ENCODE measurements at regions not wholly inside any gene's neighbourhood (a gene's known extent, or its start where the extent isn't known, plus 50 kb on each side); places are given as distances from the start of the nearest gene placed in this dataset.
"Not testable (repeated sequence)": the region's sequence is repeated elsewhere in the genome, so short reads cannot be mapped to it uniquely, and the experiment has no call there.

DNA sequence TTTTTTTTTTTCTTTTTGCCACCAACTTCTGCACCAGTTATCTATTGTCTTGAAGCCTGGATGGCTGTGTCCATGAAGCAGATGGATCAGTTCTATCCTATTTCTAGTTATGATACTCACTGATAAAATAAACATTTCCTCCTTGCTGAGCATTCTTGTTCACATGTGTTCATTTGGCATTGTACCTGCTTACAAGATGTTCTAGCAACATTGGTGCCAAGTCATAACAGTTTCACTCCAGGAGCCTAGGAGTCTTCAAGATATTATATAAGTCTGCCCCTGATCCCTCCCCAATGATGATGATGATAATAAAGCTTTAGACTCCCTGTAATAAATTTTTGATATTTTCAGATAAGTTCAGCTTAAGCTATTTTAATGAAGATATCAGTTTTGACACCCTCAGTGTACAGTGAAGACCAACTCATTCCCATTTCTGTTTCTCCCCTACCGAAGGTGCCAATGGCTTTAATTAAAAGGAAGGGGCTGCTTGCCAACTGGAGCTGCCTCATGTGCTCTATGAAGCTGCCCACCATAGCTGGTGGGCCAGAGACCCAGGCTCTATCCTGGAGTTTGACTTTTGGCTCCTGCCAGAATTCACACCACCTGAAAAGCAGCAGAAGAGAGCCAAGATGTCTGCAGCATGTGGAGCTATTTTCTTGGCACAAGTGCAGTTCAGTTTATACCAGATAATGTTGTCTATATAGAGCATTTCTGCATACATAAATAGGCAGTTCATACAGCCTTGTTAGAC lies 265.4 kb upstream of the TET2 start:
- in situ Hi-C loops (cut with MboI; ENCODE audit: low sequenced_read_pairs) = no loop called here

DNA sequence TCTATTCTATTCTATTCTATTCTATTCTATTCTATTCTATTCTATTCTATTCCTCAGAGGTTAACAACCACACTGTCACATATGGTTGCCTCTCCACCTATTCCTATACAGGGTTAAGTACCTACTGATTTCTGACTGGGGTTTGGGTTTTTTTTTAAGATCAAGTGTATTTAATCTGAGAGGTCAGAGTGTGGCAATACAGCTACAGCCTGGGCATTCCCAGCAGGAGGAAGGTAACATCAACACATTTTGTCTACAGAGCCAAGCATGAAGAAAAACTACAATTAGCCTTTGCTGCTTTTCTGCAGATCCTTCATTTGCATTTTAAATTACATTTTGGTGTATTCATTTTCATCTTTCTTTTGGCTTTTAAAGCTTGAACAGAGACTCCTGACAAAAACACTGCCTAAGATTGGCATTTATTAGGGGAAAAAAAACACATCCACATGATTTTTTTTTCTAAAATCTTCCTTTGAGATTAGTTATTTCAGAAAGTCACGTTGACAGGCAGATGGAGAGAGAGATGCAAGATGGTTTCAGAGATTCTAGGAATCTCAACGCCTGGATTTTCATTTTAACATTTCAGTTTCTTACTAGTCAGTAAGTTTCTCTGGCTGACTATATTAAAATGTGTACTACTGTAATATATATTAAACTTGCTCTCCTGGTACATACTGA lies 255.9 kb upstream of the TET2 start:
- in situ Hi-C loops (cut with MboI; ENCODE audit: low sequenced_read_pairs) = no loop called here

DNA sequence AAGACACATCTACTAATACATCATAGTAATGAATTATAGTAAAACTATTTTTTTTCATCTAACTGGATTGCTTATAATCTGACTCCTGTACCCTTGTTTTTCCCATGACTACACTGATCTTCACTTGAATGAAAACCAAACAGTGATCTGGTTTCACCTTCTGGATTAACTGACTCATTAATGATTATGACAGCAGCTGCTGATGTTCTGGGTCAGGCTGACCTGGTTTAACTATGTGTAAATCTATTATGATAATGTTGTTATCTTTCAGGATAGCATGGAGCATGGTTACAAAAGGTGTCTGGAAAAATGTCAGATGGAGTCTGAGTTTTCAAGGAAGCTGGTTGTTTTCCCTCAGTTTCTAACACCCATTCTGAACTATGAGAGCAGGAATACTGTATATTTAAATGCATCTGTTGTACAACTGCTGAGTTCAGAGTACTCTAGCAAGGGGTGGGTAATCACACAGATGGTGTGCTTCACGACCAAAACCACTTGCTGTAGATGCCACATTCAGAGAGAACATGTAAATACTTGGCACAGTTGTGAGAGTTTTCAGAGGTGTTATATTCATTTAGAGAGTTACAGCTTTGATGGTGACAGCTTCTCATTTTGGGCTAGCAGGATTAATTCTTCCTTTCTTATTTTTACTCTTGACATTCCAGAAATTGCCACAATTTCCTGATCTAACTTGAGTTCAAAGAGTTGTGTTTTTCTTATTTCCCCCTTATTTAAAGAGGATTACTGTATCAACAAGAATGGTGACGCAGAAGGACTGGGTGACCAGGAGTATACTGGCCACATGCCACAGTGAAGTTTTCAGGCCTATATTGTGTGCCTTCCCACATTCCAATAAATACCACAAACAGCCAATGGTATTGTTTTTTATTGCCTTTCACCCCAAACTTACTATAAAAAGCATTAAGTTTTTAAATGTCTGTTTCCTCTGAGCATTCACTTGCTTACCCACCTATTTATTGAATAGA lies 249.7 kb upstream of the TET2 start:
- in situ Hi-C loops (cut with MboI; ENCODE audit: low sequenced_read_pairs) = no loop called here

GRCh38 chr4:104899863-104900262 lies 246.8 kb upstream of the TET2 start:
- in situ Hi-C loops (cut with MboI; ENCODE audit: low sequenced_read_pairs) = no loop called here

GRCh38 chr4:104901438-104901837 lies 245.2 kb upstream of the TET2 start:
- in situ Hi-C loops (cut with MboI; ENCODE audit: low sequenced_read_pairs) = no loop called here

DNA sequence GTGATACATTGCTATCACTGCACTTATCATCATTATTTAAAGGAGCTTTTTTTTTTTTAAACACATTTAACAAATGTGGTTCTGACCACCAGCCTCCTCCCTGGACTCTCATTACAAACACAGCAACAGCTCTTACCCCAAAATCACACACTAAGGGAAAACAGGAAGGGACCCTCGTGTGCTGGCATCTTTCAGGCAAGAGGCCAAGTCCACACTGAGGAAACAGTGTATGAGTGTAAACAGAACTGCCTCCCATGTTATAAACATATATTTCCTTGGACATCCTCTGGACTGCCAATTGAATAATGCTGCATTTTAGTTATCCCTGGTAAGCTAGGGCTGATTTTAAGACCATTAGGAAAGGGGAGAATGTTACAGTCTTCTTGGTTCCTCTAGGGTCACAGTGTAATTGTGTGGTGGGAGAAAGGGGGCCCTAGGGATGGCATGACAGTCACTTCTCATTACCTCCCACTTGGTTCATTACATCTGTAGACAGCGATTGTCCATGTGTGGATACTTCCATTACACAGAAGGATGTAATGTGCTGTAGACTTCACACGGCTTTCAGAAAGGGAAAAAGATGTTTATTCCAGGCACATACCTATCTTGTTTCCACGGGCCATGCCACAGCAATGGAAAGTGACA lies 244.6 kb upstream of the TET2 start:
- in situ Hi-C loops (cut with MboI; ENCODE audit: low sequenced_read_pairs) = no loop called here

- in situ Hi-C loops (cut with MboI; ENCODE audit: low sequenced_read_pairs) = no loop called here
Measured at GRCh38 chr4:104905065-104905464, 241.6 kb upstream of the TET2 start.

DNA sequence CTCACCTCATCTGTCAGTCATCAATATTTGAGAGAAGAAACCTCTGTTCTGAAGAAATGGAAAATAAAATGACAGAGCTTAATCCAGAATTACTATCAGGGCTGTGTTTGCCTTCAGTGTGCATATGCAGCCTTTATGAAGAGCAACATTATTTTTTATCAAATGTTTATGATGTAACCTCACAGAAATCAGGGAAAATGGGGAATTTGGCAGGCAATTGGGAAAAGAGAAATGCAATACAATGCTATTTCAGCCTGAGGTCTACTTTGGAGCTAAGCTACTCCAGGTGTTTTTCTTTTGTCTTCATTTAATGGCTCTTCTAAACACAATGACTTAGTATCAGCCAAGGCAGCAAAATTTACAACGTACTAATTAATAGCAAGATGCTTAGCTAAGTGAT lies 241.1 kb upstream of the TET2 start:
- in situ Hi-C loops (cut with MboI; ENCODE audit: low sequenced_read_pairs) = no loop called here

DNA sequence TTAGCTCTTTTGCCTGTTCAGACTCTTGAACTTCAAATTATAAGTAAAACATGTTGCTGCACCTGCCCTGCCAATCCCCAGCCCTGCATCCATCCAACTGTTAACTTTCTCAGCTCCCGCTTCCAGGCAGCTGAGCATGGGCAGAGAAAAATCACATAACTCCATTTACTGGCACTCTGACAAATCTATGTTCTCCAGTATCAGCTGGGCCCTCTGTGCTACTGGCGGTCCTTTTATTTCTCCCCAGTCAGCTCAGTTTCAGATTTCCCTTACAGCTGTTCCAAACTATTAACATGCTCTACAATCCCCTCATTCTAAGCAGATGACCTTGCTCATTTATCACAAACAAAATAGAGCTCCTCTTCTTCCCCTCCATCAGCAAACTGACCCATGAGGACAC lies 240.4 kb upstream of the TET2 start:
- in situ Hi-C loops (cut with MboI; ENCODE audit: low sequenced_read_pairs) = no loop called here

DNA sequence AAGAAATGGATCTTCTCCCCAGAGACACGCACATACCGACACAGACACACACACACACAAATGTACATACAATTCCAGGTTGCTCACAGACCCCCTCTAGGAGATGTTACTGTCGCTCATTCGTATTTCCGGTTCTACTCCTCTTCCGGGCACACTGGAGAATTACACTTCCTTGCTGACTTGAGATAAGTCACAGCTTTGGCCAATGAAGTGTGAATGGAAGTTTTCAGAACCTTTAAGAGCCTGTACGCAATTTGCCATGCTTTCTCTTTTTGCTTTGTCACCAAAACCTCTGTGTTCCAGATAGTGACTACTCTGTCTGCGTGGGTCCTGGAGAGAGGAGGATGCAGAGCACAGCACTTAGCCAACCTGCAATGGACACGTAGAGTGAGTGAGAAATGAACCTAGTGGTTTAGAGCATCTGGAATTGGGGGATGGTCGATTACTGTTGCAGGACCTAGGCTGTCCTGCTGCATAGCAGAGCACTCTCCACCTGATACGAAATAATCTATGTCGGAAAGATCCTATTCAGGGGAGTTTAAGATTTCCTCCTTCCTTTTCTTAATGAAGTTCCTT lies 239.5 kb upstream of the TET2 start:
- in situ Hi-C loops (cut with MboI; ENCODE audit: low sequenced_read_pairs) = no loop called here

DNA sequence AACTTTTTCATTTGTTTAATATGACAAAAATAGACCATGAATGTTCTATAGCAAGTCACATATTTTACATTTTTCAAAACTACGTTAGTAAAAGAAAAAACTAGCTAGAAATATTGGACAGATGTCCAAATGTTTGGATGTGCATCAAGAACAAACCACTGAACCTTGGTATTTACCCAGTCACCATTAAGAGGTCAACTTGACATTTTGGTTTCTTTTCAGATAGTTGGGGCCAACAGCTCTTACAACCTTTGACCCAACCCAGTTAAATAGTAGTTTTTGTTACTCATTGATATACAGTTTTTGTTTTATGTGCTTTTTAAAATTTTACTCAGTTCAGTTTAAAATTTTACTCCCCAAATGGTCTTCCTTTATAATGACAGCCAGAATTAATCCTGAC lies 238.7 kb upstream of the TET2 start:
- in situ Hi-C loops (cut with MboI; ENCODE audit: low sequenced_read_pairs) = no loop called here

GRCh38 chr4:104909376-104909775 lies 237.3 kb upstream of the TET2 start:
- in situ Hi-C loops (cut with MboI; ENCODE audit: low sequenced_read_pairs) = no loop called here

DNA sequence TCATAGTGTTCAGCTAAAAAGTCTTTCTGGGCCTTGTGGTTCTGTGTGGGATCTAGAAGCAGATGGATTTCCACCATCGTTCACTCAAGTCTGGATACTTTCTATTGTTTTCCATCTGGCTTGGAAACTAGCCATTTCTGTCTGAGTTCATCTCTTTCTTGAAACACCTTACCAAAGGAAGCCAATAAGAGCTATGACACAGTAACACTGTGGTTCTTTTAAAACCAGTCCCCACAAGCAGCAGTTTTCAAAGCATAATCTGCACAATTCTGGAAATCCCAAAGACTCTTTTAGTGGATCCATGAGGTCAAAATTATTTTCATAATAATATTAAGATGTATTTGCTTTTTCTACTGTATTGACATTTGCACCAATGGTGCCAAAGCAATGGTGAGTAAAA lies 234.2 kb upstream of the TET2 start:
- in situ Hi-C loops (cut with MboI; ENCODE audit: low sequenced_read_pairs) = no loop called here

GRCh38 chr4:104915373-104915772 lies 231.3 kb upstream of the TET2 start:
- in situ Hi-C loops (cut with MboI; ENCODE audit: low sequenced_read_pairs) = no loop called here

- in situ Hi-C loops (cut with MboI; ENCODE audit: low sequenced_read_pairs) = no loop called here
Measured at GRCh38 chr4:104915864-104916263, 230.8 kb upstream of the TET2 start.

DNA sequence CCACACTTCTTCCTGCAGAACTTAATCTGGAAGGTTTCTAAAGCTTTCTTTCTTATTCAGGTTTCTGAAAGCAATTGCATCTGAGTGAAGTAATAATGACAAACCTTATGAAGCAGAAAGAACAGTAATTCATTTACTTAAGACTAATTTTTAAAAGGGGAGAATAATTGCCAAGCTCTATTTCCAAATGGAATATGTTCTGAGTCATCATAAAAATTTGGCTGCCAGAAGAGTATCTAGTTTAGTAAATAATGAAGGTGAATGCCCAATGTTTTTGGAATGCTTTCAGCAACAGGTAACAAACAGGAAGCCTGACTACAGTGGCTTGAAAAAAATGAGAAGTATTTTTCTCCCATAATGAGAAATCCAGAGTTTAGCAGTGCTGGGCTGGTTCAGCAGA lies 227.3 kb upstream of the TET2 start:
- in situ Hi-C loops (cut with MboI; ENCODE audit: low sequenced_read_pairs) = no loop called here

- in situ Hi-C loops (cut with MboI; ENCODE audit: low sequenced_read_pairs) = no loop called here
Measured at GRCh38 chr4:104930298-104930697, 216.4 kb upstream of the TET2 start.

DNA sequence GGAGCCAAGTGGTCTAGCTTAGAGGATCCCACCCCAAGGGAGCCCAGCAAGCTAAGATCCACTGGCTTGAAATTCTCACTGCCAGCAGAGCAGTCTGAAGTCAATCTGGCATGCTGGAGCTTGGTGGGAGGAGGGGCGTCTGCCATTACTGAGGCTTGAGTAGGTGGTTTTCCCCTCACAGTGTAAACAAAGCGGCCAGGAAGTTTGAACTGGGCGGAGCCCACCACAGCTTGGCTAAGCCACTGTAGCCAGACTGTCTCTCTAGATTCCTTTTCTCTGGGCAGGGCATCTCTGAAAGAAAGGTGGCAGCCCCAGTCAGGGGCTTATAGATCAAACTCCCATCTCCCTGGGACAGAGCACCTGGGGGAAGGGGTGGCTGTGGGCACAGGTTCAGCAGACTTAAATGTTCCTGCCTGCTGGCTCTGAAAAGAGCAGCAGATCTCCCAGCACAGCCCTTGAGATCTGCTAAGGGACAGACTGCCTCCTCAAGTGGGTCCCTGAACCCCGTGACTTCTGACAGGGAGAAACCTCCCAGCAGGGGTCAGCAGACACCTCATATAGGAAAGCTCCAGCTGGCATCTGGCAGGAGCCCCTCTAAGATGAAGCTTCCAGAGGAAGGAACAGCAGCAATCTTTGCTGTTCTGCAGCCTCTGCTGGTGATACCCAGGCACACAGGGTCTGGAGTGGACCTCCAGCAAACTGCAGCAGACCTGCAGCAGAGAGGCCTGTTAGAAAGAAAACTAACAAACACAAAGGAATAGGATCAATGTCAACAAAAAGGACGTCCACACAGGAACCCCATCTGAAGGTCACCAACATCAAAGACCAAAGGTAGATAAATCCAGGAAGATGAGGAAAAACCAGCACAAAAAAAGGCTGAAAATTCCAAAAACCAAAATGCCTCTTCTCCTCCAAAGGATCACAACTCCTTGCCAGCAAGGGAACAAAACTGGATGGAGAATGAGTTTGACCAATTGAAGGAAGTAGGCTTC lies 215.6 kb upstream of the TET2 start:
- in situ Hi-C loops (cut with MboI; ENCODE audit: low sequenced_read_pairs) = not testable (repeated sequence)

GRCh38 chr4:104938624-104939023 lies 208.1 kb upstream of the TET2 start:
- in situ Hi-C loops (cut with MboI; ENCODE audit: low sequenced_read_pairs) = no loop called here
